ENCODE measurements at regions not wholly inside any gene's neighbourhood (a gene's known extent, or its start where the extent isn't known, plus 50 kb on each side); places are given as distances from the start of the nearest gene placed in this dataset.
"Not testable (repeated sequence)": the region's sequence is repeated elsewhere in the genome, so short reads cannot be mapped to it uniquely, and the experiment has no call there.

DNA sequence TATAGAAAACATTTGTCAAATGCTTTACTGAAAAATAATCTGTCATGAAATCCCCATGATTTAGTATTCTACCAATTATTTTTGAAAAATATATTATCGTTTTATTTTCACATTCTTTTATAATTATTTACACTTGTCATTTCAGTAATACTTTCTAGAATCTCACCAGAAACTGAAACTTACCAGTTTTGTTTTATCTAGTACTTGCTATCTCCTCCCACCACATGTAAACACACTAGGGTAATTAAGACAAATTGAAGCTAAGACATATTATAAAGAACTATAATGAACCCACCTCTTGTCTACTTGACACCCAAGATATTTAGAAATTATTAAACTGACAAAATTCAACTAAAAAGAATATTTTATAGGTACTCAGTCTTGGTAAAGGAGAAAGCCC is 51.5 kb upstream of the GRM3 start:
- no peak for DNase-seq

DNA sequence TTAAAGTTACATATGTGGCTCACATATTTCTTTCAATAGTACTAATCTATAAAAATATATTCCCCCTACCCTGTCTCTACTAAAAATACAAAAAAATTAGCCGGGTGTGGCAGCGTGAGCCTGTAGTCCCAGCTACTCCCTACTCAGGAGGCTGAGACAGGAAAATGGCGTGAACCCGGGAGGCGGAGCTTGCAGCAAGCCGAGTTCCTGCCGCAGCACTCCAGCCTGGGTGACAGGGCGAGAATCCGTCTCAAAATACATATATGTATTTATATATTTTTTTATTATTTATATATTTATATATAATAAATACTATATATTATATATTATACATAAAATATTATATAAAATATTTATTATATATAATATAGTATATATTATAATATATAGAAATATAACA is 69.7 kb upstream of the GRM3 start:
- no peak for DNase-seq

DNA sequence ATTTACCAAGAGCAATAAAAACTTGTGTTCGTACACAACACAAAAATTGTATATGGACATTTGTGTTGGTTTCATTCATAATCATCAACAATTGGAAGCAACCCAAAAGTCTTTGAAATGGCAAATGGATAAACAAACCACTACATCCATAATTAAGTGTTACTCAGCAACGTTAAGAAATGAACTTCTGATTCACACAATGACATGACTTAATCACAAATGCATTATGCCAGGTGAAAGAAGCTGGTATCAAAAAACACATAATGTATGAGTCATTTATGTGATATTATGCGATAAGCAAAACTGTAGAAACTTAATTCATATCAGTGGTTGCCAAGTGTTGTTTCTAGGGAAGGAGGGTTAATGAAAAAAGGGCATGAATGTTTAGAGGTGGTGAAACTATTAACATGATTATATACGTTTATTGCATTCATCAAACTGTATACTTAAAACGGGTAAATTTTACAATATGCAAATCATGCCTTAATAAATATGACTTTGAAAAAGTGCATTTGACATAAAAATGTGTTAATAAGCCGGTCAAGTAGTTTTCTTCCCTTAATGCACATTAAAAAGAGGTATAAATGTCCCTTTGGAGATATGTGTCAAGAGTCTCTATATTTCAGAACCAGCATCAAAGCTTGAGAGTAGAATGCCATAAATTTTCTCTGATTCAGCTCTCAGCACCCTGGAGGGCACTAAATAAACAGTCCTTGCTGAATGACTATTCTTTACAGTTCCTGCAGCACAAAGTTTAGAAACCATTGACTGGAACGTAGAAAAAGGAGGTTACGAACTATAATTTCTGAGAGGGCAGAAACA is 84.8 kb upstream of the GRM3 start:
- no peak for DNase-seq

DNA sequence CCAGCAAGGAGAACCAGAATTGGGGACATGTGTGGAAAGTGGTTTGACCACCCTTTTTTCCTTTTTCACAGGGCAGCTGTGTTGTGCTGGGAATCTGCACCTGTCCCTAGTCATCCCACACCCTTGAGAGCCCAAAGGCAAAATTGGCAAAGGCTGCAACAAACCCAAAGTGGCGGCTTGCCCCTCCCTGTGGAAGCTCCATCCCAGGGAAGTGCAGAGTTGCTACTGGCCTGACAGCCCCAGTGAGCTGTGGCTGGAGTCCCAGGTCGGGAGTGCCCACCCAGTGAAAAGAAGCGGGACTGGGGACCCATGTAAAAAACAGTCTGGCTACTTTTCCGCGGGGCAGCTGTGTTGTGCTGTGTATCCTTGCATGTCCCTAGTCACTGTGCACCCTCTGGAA is 109.1 kb upstream of the GRM3 start:
- DNase-seq = no peak

DNA sequence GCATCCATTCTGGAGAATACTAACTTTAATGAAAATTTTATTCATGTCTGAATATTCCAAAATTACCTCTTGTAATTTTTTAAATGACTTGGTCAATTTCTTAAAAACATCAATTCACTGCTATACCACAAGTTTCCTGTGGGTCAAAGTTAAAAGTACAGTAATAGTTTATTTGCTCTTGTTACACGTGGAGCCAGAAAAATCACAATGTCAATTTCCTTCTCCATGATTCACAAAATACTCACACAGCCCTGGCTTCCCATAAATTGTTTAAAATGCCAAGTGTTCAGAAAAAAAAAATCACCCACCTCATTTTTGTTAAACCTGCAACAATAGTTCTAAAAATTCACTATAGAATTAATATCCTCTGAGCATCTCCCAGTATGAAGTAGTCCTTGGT is 139.5 kb upstream of the GRM3 start:
- DNase-seq = no peak

DNA sequence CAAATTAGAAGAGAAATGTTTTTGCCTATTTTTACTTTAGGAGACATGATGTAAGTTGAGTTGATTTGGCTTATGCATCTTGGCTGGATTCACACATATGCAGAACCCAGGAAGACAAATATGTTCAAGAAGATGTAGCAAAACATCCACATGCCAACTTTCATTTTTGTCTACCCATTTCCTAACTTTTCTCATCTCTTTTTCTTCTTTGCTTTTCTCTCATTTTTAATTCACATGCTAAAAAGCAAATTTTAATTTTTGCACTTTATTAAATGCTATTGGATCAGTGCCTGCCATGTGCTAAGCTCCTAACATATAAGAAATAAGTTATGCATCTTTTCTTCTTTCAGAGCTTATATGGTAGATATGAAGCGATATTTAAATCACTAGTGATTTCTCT is 143.7 kb upstream of the GRM3 start:
- DNase-seq = no peak

DNA sequence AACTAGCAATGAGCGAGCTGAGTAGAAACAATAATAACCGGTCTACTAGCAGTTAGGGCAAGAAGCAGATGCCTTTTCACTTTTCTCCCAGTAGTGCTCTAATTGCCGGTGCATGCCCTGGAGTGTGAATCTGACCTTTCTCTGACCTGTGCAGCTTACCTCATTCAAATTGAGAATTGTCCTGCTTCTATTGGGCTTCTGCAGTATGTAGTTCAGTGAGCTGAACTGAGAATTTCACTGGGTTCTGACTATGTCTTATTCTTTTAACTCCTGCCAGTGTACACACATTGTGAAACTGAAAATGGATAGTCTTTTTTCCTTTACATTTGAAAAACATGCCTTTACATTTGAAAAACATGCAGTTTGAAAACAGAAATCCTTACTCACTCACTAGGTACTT is 157.9 kb upstream of the GRM3 start:
- no peak for DNase-seq

DNA sequence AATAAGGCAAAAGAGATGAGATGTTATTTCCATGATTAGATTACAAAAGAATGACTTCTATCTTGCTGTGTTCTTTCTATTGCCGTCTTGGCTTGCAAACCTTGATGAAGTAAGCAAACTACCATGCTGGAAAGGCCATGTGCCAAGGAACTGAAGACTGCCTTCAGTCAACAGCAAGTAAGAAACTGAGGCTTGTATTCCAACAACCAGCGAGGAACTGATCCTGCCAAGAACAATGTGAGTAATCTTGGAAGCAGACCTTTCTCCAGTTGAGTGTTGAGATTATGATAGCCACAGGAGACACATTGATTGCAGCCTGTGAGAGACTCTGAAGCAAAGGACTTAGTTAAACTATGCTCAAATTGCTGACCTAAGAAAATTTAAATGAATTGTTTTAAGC is 164.6 kb upstream of the GRM3 start:
- no peak for DNase-seq

DNA sequence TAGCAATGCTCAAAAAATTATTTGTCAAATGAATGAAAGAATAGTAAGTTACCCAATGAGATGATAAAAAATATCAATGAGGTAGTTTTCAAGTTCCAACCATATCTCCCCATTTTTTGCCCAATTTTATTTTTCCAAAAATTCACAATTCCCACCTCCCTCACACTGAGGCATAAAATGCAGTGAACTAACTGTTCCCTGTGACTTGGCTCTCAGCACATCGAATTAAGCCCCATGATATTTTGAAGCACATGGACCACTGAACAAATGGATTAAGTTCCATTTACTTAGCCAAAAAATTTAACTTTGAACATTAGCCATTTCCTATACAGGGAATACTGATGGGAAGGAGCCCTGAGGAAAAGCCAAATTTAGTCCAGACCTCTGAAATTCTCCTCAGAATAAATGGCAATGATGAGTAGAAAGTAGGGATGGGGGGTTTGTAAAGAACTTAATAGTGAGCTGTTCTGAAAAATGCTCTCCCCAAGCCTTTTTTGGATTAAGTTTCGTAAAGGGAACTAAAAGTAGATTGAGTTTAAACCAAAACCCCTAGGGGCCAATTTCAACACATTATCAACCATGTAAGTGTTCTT is 166.3 kb upstream of the GRM3 start:
- no peak for DNase-seq

DNA sequence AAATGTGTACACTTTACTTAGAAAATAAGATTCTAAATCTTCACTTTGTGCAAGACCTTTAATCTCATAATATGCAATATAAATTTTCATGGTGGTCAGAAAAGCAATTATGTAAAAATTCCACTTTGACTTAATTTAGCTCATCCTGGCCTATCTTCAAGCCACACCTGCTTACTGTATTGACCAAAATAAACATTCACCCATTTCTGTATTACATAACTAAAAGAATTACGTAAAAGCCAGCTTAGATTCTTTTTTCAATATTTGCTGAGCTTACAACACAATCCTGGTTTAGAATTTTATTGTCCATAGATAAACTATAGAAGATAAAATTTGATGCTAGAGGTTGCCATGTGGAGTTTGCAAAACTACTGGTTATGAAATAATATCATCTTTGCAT is 172.9 kb upstream of the GRM3 start:
- DNase-seq = no peak

DNA sequence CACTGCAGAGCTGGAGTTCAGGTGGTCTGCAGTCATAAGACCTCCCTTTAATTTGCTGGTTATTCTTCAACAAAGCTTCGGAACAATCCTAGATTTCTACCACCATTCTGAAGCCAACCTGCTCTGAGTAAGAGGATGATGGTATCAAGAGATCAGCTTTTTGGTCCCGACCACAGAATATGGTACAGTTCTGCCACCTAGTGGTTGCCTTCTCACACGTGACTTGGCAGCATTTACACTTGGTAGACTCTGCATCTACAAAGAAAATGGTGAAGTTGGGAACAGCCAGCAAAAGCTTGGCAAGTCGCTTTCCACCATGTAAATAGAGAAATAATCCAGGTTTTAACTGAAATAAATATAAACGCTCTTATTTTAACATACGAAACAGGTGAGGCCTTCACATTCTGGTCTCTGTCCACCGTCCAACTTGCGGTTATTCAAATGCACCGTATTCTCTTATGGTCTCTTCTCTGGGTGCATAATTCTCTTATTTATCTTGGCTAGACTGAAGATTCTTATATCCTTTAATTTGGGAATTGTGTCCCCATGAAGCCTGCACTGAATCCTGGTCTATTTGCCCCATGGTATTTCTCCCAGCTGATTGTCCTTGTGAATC is 173.9 kb upstream of the GRM3 start:
- peak; percentile 47 to 56 for DNase-seq

DNA sequence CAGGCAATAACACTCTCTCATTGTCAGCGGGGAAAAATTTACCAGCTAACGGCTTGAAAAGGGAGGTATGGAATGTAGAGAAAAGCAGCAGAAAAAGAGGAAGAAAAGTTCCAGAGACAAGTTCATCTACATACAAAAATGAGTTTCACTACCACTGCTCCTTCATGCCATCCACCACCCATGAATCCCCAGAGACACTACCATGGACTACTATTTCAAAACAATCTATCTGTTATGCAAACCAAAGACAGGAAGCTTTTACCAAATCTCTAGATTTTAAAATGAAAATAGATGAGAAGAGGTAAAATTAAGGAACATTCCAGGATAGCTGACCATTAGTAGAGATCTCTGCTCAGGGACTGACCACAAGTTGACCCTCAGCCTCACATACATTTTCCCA is 189.0 kb upstream of the GRM3 start:
- DNase-seq = no peak

DNA sequence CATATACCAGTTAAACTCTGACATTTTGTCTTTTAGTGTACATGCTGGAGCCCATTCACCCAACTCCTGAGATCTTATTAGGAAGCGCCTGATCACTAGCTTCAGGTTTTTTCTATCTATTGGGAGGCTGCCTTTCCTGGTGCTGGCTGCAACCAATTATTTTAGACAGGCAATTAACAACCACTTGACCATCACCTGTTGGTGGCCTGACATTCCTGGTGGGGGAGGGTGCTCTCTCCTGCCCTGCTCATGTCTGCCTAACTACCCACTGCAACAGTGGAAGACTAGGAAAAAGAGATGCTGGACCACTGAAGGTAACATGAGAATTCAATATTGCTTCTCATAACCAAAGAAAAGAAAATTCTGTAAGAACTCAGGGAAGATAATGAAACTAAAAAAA is 190.3 kb upstream of the GRM3 start:
- DNase-seq = no peak

DNA sequence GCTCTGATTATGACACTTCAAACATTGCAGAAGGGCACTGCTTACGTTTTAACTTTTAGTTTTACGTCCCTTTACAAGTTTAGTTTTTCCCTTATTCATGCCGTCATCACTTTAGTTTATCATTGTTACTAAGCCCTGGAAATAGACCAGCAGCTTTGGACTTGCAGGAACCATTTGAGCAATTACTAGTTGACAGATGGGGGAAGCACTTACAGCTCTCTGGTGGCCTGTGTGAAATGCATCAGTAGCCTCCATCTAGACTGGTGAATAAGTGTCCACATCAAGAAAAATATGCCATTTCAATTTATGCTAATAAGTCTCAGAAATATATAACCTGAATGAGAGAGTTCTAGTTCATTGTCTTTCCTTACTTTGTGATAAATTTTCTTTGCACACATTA is 194.9 kb upstream of the GRM3 start:
- no peak for DNase-seq

DNA sequence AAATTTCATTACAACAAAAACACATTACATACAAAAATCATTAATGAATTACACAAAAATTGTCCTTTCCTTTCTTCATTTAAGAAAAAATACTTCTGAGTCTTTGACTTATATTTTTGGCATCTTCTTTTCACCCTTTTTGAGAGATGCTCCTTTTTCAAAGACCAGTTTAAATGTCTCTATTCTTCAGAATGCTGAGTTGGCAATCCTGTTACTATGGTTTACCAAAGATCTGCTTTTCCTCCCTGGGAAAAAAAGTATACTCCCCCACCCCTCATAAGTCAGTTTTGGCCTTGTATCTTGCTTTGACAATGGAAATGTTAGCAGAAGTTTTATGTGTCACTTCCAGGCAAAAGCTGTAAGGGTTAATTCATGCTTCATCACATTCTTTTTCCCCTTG is 198.4 kb upstream of the GRM3 start:
- DNase-seq = no peak

DNA sequence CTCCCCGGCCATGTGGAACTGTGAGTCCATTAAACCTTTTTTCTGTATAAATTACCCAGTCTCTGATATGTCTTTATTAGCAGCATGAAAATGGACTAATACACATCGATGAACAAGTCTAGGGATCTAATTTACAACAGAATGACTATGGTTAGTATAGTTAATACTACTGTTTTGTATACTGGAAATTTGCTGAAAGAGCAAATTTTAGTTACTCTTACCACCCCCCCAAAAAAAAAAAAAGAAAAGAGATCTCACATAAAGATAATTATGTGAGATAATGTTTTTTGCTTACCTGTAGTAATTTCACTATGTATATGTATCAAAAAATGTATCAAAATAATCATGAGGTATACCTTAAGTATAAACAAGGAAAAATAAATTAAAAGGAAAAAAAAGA is 199.5 kb upstream of the GRM3 start:
- DNase-seq = no peak

DNA sequence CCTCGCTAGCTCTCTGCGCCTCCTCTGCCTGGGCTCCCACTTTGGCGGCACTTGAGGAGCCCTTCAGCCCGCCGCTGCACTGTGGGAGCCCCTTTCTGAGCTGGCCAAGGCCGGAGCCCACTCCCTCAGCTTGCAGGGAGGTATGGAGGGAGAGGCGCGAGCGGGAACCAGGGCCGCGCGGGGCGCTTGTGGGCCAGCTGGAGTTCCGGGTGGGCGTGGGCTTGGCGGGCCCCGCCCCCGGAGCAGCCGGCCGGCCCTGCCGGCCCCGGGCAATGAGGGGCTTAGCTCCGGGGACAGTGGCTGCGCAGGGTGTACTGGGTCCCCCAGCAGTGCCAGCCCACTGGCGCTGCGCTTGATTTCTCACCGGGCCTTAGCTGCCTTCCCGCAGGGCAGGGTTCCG is 203.3 kb upstream of the GRM3 start:
- not testable (repeated sequence) for DNase-seq

DNA sequence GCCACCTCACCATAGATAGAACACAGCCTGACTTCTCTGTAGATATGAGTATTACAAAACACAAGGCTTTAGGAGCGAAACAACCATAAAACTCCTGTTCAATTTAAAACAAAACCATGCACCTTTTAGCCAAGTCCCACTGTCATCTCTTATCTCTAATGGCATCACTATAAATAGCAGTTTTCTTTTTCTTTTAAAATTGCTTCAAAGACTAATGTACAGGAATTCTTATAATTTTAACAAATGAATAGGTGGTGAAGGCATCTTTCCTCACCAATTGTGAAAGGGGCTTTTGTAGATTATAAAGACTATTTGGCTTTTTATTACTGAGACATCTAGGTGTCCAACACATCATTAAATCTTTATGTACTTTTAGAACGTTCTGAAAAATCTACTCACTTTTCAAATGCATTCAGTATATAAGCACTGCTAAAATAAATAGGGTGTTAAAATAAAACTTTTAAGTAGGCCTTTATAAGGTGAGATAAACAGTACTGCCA is 205.7 kb upstream of the GRM3 start:
- DNase-seq = no peak

DNA sequence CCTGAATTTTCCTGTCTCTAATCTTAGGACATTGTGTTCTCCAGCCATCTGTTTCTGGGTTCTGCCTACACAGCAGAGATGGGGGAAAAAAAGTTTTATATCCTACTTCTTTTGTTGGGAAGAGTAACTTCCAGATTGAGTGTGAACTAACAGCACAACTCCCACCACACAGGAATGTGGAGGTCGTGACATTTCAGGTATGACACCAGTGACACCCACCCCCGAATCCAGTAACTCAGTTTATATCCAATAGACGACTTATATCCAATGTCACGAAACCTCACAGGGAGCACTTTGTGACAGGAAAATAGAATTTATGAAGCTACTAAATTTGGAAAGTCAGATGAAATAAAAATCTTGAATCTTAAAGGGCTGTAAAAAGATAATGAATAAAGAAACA is 211.9 kb upstream of the GRM3 start:
- DNase-seq = no peak

DNA sequence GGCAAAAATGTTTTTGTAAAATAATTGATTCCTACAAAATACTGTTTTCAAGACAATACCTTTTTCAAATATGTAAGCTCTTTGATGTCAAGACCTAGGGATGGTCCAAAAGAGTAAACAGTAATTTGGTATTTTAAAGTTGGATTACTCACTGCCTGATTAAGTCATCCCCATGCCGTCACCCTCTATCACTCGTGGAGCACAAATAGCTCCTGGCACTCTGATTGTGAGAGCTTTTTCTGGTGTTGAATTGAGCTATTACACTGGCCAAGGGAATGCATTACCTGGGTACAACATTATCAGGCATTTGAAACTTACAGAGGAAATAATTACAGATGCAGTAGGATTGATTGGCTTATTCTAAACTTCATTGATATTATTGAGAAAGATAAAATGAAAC is 231.9 kb upstream of the GRM3 start:
- no peak for DNase-seq

DNA sequence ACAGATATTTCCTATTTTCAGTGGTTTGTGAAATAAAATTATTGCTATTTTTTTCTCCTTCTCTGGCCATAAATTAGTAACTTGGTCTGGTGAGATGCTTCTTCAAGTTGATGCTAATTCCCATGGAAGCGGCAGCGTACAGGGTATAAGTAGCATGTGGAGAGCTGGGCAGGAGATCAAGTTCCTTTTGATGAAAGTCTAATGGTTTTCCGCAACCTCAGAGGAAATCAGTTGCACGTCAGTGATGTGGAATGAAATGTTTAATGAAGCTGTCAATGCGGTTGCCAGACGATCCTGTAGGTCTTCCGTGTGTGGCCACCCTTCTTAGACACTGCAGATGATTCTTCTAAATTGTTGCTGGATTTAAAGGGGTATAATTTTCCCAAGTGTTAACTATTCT is 236.4 kb upstream of the GRM3 start:
- no peak for DNase-seq

DNA sequence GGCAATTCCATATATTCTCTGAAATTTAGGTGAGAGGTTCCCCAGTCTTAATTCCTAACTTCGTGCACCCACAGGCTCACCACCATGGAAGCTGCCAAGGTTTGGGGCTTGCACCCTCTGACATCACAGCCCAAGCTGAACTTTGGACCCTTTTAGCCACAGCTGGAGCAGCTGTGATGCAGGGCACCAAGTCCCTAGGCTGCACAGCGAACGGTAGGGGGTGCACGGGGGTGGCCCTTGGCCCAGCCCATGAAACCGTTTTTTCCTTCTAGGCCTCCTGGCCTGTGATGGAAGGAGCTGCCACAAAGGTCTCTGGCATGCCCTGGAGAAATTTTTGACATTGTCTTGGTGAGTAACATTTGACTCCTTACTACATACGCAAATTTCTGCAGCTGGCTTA is 251.9 kb upstream of the GRM3 start:
- no peak for DNase-seq

DNA sequence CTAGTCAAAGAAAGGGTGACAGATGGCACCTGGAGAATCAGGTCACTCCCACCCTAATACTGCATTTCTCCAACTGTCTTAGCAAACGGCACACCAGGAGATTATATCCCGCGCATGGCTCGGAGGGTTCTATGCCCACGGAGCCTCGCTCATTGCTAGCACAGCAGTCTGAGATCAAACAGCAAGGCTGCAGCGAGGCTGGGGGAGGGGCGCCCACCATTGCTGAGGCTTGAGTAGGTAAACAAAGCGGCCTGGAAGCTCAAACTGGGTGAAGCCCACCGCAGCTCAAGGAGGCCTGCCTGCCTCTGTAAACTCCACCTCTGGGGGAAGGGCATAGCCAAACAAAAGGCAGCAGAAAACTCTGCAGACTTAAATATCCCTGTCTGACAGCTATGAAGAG is 268.1 kb upstream of the GRM3 start:
- DNase-seq = not testable (repeated sequence)
